ENCODE measurements at regions not wholly inside any gene's neighbourhood (a gene's known extent, or its start where the extent isn't known, plus 50 kb on each side); places are given as distances from the start of the nearest gene placed in this dataset.

DNA sequence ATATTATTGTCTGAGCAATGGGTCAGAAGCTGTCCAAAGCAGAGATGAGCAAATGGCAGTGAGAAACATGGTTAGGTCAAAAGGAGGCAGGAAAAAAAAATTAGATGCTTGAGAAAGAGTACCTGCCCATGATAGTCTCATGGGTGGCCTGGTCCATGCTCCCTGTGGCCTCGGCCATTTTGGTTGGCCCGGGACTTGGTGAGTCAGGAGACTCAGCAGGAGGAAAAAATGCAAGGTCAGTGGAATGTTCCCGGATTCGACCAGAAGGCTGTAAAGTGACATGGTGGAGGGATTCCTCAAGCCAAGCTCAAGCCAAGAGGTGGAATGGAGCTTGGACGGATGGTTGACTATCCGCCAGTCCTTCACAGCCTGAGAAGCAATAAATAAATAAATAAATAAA is 236.7 kb downstream of the ASMT start:
- TF ChIP-seq, protein P1, sequence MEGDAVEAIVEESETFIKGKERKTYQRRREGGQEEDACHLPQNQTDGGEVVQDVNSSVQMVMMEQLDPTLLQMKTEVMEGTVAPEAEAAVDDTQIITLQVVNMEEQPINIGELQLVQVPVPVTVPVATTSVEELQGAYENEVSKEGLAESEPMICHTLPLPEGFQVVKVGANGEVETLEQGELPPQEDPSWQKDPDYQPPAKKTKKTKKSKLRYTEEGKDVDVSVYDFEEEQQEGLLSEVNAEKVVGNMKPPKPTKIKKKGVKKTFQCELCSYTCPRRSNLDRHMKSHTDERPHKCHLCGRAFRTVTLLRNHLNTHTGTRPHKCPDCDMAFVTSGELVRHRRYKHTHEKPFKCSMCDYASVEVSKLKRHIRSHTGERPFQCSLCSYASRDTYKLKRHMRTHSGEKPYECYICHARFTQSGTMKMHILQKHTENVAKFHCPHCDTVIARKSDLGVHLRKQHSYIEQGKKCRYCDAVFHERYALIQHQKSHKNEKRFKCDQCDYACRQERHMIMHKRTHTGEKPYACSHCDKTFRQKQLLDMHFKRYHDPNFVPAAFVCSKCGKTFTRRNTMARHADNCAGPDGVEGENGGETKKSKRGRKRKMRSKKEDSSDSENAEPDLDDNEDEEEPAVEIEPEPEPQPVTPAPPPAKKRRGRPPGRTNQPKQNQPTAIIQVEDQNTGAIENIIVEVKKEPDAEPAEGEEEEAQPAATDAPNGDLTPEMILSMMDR (IDR thresholded peaks at IDR 0.05): no peak
- TF ChIP-seq EZH2 (IDR thresholded peaks at IDR 0.05): no peak

All from neural progenitor cell (in vitro differentiated cells).